IMR-90 (cell line): ENCODE measurements at regions not wholly inside any gene's neighbourhood (a gene's known extent, or its start where the extent isn't known, plus 50 kb on each side); places are given as distances from the start of the nearest gene placed in this dataset.

ENCODE experiments used
- ATAC-seq: fragments of 200-7000 bp; cut with Tn5 transposase; 2 replicates; pipeline ENCODE4 v1.9.1; 2020; ENCODE audit warnings: low read depth, mild to moderate bottlenecking, moderate library complexity
- BruUV-seq: library from RNA; stranded (reverse); fragments of 400-500 nt; replicated peaks from 2 replicates; lab custom pipeline; 2021; lab: Mats Ljungman, UMichigan
- CTCF ChIA-PET: fragments of 300-600 bp; formaldehyde crosslinking; extraction: SDS; loops from one replicate; lab custom pipeline; 2021; ENCODE audit warnings: antibody characterized with exemption; lab: Yijun Ruan, JAX
- POLR2A ChIA-PET: fragments of 300-600 bp; sonication (Branson Sonifier 250); formaldehyde crosslinking; loops from one replicate; lab custom pipeline; 2022; ENCODE audit warnings: antibody characterized with exemption; ENCODE audit not compliant: unreplicated experiment; lab: Charles Lee
- DNase-seq: peaks from one replicate; pipeline ENCODE4 v3.0.0; 2013
- H2AFZ ChIP-seq: replicated peaks from 2 replicates; pipeline ENCODE3; 2013; ENCODE audit warnings: low read length, mild to moderate bottlenecking; ENCODE audit not compliant: poor library complexity
- H2AK5ac ChIP-seq: 2 replicates; pipeline ENCODE4 v1.6.1; 2013; ENCODE audit warnings: low read depth, low read length, inconsistent platforms
- H2AK9ac ChIP-seq: replicated peaks from 2 replicates; pipeline ENCODE3; 2013; ENCODE audit warnings: mild to moderate bottlenecking, low read depth, low read length, moderate library complexity; ENCODE audit not compliant: poor library complexity
- H2BK120ac ChIP-seq: 2 replicates; pipeline ENCODE4 v1.6.1; 2013; ENCODE audit warnings: low read depth, low read length, inconsistent platforms
- H2BK15ac ChIP-seq: 3 replicates; pipeline ENCODE4 v1.6.1; 2013; ENCODE audit warnings: low read depth, low read length, inconsistent platforms
- H2BK20ac ChIP-seq: 2 replicates; pipeline ENCODE4 v1.6.1; 2013; ENCODE audit warnings: low read depth, mild to moderate bottlenecking, inconsistent platforms, low read length, moderate library complexity
- H2BK5ac ChIP-seq: 2 replicates; pipeline ENCODE4 v1.6.1; 2013; ENCODE audit warnings: mild to moderate bottlenecking, low read depth, low read length, inconsistent platforms; ENCODE audit not compliant: poor library complexity, severe bottlenecking
- H3K14ac ChIP-seq: replicated peaks from 2 replicates; pipeline ENCODE4 v1.6.1; 2013; ENCODE audit warnings: low read depth, low read length, inconsistent platforms
- H3K18ac ChIP-seq: 2 replicates; pipeline ENCODE4 v1.6.1; 2013; ENCODE audit warnings: low read depth, low read length, control low read depth
- H3K23ac ChIP-seq: 2 replicates; pipeline ENCODE4 v1.6.1; 2013; ENCODE audit warnings: low read depth, low read length, inconsistent platforms
- H3K27ac ChIP-seq: 2 replicates; pipeline ENCODE4 v1.5.1; 2013; ENCODE audit warnings: mild to moderate bottlenecking, control low read depth, low read length; ENCODE audit not compliant: insufficient read depth
- H3K27me3 ChIP-seq: 2 replicates; pipeline ENCODE4 v1.6.1; 2013; ENCODE audit warnings: low read length; ENCODE audit not compliant: control insufficient read depth, insufficient read depth
- H3K36me3 ChIP-seq: 2 replicates; pipeline ENCODE4 v1.6.1; 2013; ENCODE audit warnings: low read length, mixed read lengths; ENCODE audit not compliant: control insufficient read depth, insufficient read depth
- H3K4ac ChIP-seq: 2 replicates; pipeline ENCODE4 v1.6.1; 2013; ENCODE audit warnings: low read depth, low read length, inconsistent platforms
- H3K4me1 ChIP-seq: 2 replicates; pipeline ENCODE4 v1.6.1; 2013; ENCODE audit warnings: low read length, mixed read lengths; ENCODE audit not compliant: control insufficient read depth, insufficient read depth
- H3K4me2 ChIP-seq: 2 replicates; pipeline ENCODE4 v1.6.1; 2013; ENCODE audit warnings: low read depth, mild to moderate bottlenecking, control low read depth, low read length, moderate library complexity
- H3K4me3 ChIP-seq: 2 replicates; pipeline ENCODE4 v1.5.1; 2013; ENCODE audit warnings: low read depth, mild to moderate bottlenecking, control low read depth, low read length, moderate library complexity; ENCODE audit not compliant: insufficient read depth
- H3K56ac ChIP-seq: 2 replicates; pipeline ENCODE4 v1.6.1; 2013; ENCODE audit warnings: low read length, inconsistent platforms; ENCODE audit not compliant: insufficient read depth; ENCODE audit errors: extremely low read depth
- H3K79me1 ChIP-seq, 2 experiments: 2 replicates each; pipeline ENCODE4 v1.6.1; 2013; ENCODE audit warnings: low read length in 2 of 2, inconsistent platforms in 1 of 2, low read depth in 1 of 2
- H3K9ac ChIP-seq: 2 replicates; pipeline ENCODE4 v1.6.1; 2013; ENCODE audit warnings: low read depth, low read length, control low read depth
- H3K9me1 ChIP-seq: 2 replicates; pipeline ENCODE4 v1.6.1; 2013; ENCODE audit warnings: low read length, inconsistent platforms; ENCODE audit not compliant: insufficient read depth
- H3K9me3 ChIP-seq: 2 replicates; pipeline ENCODE4 v1.6.1; 2013; ENCODE audit warnings: low read length; ENCODE audit not compliant: control insufficient read depth, insufficient read depth
- H4K20me1 ChIP-seq: 2 replicates; pipeline ENCODE4 v1.6.1; 2013; ENCODE audit warnings: low read length, inconsistent platforms; ENCODE audit not compliant: insufficient read depth
- H4K5ac ChIP-seq: 2 replicates; pipeline ENCODE4 v1.6.1; 2013; ENCODE audit warnings: mild to moderate bottlenecking, low read depth, low read length, control low read depth
- H4K8ac ChIP-seq, 2 experiments: 2 replicates each; pipeline ENCODE4 v1.6.1; 2013; ENCODE audit warnings: low read depth in 2 of 2, low read length in 2 of 2, control low read depth in 1 of 2, inconsistent platforms in 1 of 2
- H4K91ac ChIP-seq: 2 replicates; pipeline ENCODE4 v1.6.1; 2013; ENCODE audit warnings: low read depth, low read length, inconsistent platforms; ENCODE audit not compliant: insufficient read depth
- CEBPB ChIP-seq: IDR thresholded peaks from 2 replicates; pipeline ENCODE4 v1.6.1; 2012; ENCODE audit warnings: low read depth, low read length, improper control_type of control experiment
- CHD1 ChIP-seq: IDR thresholded peaks from 2 replicates; pipeline ENCODE4 v1.6.1; 2012; ENCODE audit warnings: low read depth, low read length, improper control_type of control experiment
- MAZ ChIP-seq: IDR thresholded peaks from 2 replicates; pipeline ENCODE4 v1.6.1; 2012; ENCODE audit warnings: low read depth, mild to moderate bottlenecking, low read length, improper control_type of control experiment, moderate library complexity, borderline replicate concordance
- RAD21 ChIP-seq: IDR thresholded peaks from 2 replicates; pipeline ENCODE4 v1.6.1; 2012; ENCODE audit warnings: low read length, improper control_type of control experiment
- RFX5 ChIP-seq: IDR thresholded peaks from 2 replicates; pipeline ENCODE4 v1.8.0; 2012; ENCODE audit warnings: low read depth, mild to moderate bottlenecking, low read length, moderate library complexity
- SMC3 ChIP-seq: fragments of 150-350 bp; IDR thresholded peaks from 2 replicates; pipeline ENCODE4 v1.6.1; 2016; ENCODE audit warnings: low read depth, mild to moderate bottlenecking, antibody characterized with exemption, low read length, moderate library complexity
- whole genome bisulfite sequencing, 2 experiments: methylation state at CpG; one replicate each; pipeline versions ENCODE4 v1.1.5 to v1.1.7; 2013; ENCODE audit warnings: missing lambda C conversion rate in 2 of 2; ENCODE audit not compliant: insufficient read length in 1 of 2; ENCODE audit errors: extremely low coverage in 2 of 2; 5-methylcytosine and 5-hydroxymethylcytosine counted together
- dilution Hi-C: fragments of 300-500 bp; cut with HindIII; formaldehyde crosslinking; loops from one replicate; pipeline ENCODE4 v1.14.3; 2018; ENCODE audit warnings: low sequenced_read_pairs; ENCODE audit not compliant: unreplicated experiment
- in situ Hi-C: fragments of 300-500 bp; cut with MboI; formaldehyde crosslinking; loops from 3 replicates; pipeline ENCODE4 v1.14.3; 2019; ENCODE audit warnings: low sequenced_read_pairs, inconsistent platforms, mixed read lengths
- intact Hi-C: fragments of 100-400 bp; cut with micrococcal nuclease; formaldehyde crosslinking; loops from 2 replicates; pipeline ENCODE4 v1.10.0; 2022
- TF ChIP-seq, protein P1 (sequence below): fragments of 150-350 bp; IDR thresholded peaks from 2 replicates; pipeline ENCODE4 v1.6.1; 2017; ENCODE audit warnings: mild to moderate bottlenecking, antibody characterized with exemption, low read length, low read depth
- TF ChIP-seq, protein P2 (sequence below): fragments of 150-350 bp; IDR thresholded peaks from 2 replicates; pipeline ENCODE4 v1.6.1; 2016; ENCODE audit warnings: low read depth, mild to moderate bottlenecking, low read length, moderate library complexity, borderline replicate concordance
- TF ChIP-seq, protein P3 (sequence below): conservative IDR thresholded peaks from 2 replicates; pipeline ENCODE4 v1.5.1; 2012; ENCODE audit warnings: mild to moderate bottlenecking, low read depth, low read length, improper control_type of control experiment

DNA sequence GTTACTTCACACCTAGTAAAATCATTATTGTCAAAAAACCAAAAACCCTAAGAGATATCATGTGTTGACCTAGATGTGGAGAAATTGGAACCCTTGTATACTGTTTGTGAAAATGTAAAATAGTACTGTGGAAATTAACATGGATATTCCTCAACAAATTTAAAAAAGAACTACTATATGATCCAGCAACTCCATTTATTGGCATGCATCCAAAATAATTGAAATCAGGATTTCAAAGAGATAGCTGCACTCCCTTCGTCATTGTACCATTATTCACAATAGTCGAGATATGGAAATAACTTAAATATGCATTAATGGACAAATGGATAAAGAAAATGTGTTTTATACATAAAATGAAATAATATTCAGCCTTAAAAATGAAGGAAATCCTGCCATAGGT is 105.3 kb upstream of the ZC3H15 start:
- no peak overlapping the region for H2AK9ac ChIP-seq
- no peak overlapping the region for H3K9ac ChIP-seq
- no peak overlapping the region for H3K4me3 ChIP-seq
- no peaks in the 10 kb centered on the region for H3K9me1 ChIP-seq
- ChIA-PET POLR2A (no interaction called here), CTCF (no interaction called here)
- H4K20me1 ChIP-seq, result no peaks in the 10 kb centered on the region
- no peak overlapping the region for H2BK5ac ChIP-seq
- no peak overlapping the region for H4K5ac ChIP-seq
- H4K8ac ChIP-seq, result no peak overlapping the region
- no peak overlapping the region for H2AK5ac ChIP-seq
- H3K18ac ChIP-seq, result no peak overlapping the region
- no peaks in the 10 kb centered on the region for H3K79me1 ChIP-seq
- H2AFZ ChIP-seq, result no peak overlapping the region
- no peaks in the 10 kb centered on the region for H3K36me3 ChIP-seq
- H3K4ac ChIP-seq, result no peak overlapping the region
- no peak overlapping the region for H2BK15ac ChIP-seq
- no peak overlapping the region for H3K27ac ChIP-seq
- no TSS peak for BruUV-seq
- no CpG with 5 or more reads among the region's 2 CpGs for WGBS, 2 experiments
- no peak overlapping the region for H3K56ac ChIP-seq
- intact Hi-C loops, result no loop called here
- H3K27me3 ChIP-seq, result no peaks in the 10 kb centered on the region
- dilution Hi-C loops, result no loop called here
- no peak for DNase-seq
- TF ChIP-seq, protein P1, sequence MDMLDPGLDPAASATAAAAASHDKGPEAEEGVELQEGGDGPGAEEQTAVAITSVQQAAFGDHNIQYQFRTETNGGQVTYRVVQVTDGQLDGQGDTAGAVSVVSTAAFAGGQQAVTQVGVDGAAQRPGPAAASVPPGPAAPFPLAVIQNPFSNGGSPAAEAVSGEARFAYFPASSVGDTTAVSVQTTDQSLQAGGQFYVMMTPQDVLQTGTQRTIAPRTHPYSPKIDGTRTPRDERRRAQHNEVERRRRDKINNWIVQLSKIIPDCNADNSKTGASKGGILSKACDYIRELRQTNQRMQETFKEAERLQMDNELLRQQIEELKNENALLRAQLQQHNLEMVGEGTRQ, result no peak
- TF ChIP-seq MAZ, result no peak
- TF ChIP-seq, protein P2, sequence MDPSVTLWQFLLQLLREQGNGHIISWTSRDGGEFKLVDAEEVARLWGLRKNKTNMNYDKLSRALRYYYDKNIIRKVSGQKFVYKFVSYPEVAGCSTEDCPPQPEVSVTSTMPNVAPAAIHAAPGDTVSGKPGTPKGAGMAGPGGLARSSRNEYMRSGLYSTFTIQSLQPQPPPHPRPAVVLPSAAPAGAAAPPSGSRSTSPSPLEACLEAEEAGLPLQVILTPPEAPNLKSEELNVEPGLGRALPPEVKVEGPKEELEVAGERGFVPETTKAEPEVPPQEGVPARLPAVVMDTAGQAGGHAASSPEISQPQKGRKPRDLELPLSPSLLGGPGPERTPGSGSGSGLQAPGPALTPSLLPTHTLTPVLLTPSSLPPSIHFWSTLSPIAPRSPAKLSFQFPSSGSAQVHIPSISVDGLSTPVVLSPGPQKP, result no peak
- TF ChIP-seq CEBPB, result no peak
- no peak for TF ChIP-seq SMC3
- TF ChIP-seq RFX5, result no peak
- TF ChIP-seq, protein P3, sequence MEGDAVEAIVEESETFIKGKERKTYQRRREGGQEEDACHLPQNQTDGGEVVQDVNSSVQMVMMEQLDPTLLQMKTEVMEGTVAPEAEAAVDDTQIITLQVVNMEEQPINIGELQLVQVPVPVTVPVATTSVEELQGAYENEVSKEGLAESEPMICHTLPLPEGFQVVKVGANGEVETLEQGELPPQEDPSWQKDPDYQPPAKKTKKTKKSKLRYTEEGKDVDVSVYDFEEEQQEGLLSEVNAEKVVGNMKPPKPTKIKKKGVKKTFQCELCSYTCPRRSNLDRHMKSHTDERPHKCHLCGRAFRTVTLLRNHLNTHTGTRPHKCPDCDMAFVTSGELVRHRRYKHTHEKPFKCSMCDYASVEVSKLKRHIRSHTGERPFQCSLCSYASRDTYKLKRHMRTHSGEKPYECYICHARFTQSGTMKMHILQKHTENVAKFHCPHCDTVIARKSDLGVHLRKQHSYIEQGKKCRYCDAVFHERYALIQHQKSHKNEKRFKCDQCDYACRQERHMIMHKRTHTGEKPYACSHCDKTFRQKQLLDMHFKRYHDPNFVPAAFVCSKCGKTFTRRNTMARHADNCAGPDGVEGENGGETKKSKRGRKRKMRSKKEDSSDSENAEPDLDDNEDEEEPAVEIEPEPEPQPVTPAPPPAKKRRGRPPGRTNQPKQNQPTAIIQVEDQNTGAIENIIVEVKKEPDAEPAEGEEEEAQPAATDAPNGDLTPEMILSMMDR, result no peak
- TF ChIP-seq CHD1, result no peak
- TF ChIP-seq RAD21, result no peak
- H3K4me2 ChIP-seq, result no peak overlapping the region
- H2BK120ac ChIP-seq, result no peak overlapping the region
- no peak overlapping the region for H3K14ac ChIP-seq
- no peak overlapping the region for H2BK20ac ChIP-seq
- no peak overlapping the region for H3K23ac ChIP-seq
- H4K91ac ChIP-seq, result no peak overlapping the region
- H3K4me1 ChIP-seq, result no peaks in the 10 kb centered on the region
- no peaks in the 10 kb centered on the region; the same call in 1 of the 2 replicates for H3K9me3 ChIP-seq
- in situ Hi-C loops, result no loop called here
- ATAC-seq, result no peak
